A673 (cell line): ENCODE measurements at regions not wholly inside any gene's neighbourhood (a gene's known extent, or its start where the extent isn't known, plus 50 kb on each side); places are given as distances from the start of the nearest gene placed in this dataset.

Experiments used
- BruUV-seq: library from RNA; stranded (reverse); fragments of 400-500 nt; replicated peaks from 2 replicates; lab custom pipeline; 2021; lab: Mats Ljungman, UMichigan
- CTCF ChIA-PET: fragments of 300-600 bp; sonication (Branson Sonifier 250); formaldehyde crosslinking; loops from one replicate; lab custom pipeline; 2022; ENCODE audit warnings: antibody characterized with exemption; lab: Charles Lee
- POLR2A ChIA-PET: fragments of 300-600 bp; sonication (Branson Sonifier 250); formaldehyde crosslinking; loops from one replicate; lab custom pipeline; 2022; ENCODE audit warnings: antibody characterized with exemption; ENCODE audit not compliant: low non-redundant PET; lab: Charles Lee
- DNase-seq: peaks from one replicate; pipeline ENCODE4 v3.0.0-alpha.2; 2015; ENCODE audit warnings: low spot score
- H3K27ac ChIP-seq: fragments of 200-600 bp; sonication (generic); 2 replicates; pipeline ENCODE4 v1.5.1; 2016; ENCODE audit warnings: mixed run types, low read depth, mild to moderate bottlenecking, mixed read lengths, antibody characterized with exemption, low read length; ENCODE audit not compliant: poor library complexity, severe bottlenecking
- H3K27me3 ChIP-seq: fragments of 200-600 bp; sonication (generic); replicated peaks from 2 replicates; pipeline ENCODE4 v1.6.1; 2017; ENCODE audit warnings: mixed run types, low read depth, mild to moderate bottlenecking, mixed read lengths, antibody characterized with exemption, low read length; ENCODE audit not compliant: insufficient read depth, poor library complexity
- H3K36me3 ChIP-seq: fragments of 200-600 bp; sonication (generic); 2 replicates; pipeline ENCODE4 v1.6.1; 2016; ENCODE audit warnings: mixed run types, mild to moderate bottlenecking, mixed read lengths, antibody characterized with exemption, low read length; ENCODE audit not compliant: insufficient read depth, poor library complexity, severe bottlenecking
- H3K4me1 ChIP-seq: fragments of 200-600 bp; sonication (generic); 2 replicates; pipeline ENCODE4 v1.6.1; 2017; ENCODE audit warnings: mixed run types, mild to moderate bottlenecking, mixed read lengths, antibody characterized with exemption, low read length; ENCODE audit not compliant: insufficient read depth, poor library complexity, severe bottlenecking
- H3K4me3 ChIP-seq: fragments of 200-600 bp; sonication (generic); 2 replicates; pipeline ENCODE4 v1.5.1; 2016; ENCODE audit warnings: low read depth, mixed run types, mild to moderate bottlenecking, mixed read lengths, low read length; ENCODE audit not compliant: poor library complexity, severe bottlenecking
- H3K9me3 ChIP-seq: fragments of 200-600 bp; sonication (generic); 2 replicates; pipeline ENCODE4 v1.6.1; 2016; ENCODE audit warnings: mixed run types, low read depth, mild to moderate bottlenecking, mixed read lengths, antibody characterized with exemption, low read length; ENCODE audit not compliant: poor library complexity, severe bottlenecking
- EZH2 ChIP-seq: fragments of 200-600 bp; sonication (generic); IDR thresholded peaks from 2 replicates; pipeline ENCODE4 v1.6.1; 2017; ENCODE audit warnings: borderline replicate concordance, low read depth, mild to moderate bottlenecking, mixed read lengths, antibody characterized with exemption, low read length; ENCODE audit not compliant: poor library complexity, severe bottlenecking
- intact Hi-C: fragments of 100-400 bp; cut with micrococcal nuclease; formaldehyde crosslinking; loops from one replicate; pipeline ENCODE4 v1.10.0; 2022; ENCODE audit not compliant: unreplicated experiment
- TF ChIP-seq, protein P1 (sequence below): fragments of 300-800, 200-600 bp; sonication (generic); conservative IDR thresholded peaks from 2 replicates; pipeline ENCODE4 v1.5.1; 2017; ENCODE audit warnings: low read depth, mild to moderate bottlenecking, antibody characterized with exemption, low read length, moderate library complexity, mixed read lengths

DNA sequence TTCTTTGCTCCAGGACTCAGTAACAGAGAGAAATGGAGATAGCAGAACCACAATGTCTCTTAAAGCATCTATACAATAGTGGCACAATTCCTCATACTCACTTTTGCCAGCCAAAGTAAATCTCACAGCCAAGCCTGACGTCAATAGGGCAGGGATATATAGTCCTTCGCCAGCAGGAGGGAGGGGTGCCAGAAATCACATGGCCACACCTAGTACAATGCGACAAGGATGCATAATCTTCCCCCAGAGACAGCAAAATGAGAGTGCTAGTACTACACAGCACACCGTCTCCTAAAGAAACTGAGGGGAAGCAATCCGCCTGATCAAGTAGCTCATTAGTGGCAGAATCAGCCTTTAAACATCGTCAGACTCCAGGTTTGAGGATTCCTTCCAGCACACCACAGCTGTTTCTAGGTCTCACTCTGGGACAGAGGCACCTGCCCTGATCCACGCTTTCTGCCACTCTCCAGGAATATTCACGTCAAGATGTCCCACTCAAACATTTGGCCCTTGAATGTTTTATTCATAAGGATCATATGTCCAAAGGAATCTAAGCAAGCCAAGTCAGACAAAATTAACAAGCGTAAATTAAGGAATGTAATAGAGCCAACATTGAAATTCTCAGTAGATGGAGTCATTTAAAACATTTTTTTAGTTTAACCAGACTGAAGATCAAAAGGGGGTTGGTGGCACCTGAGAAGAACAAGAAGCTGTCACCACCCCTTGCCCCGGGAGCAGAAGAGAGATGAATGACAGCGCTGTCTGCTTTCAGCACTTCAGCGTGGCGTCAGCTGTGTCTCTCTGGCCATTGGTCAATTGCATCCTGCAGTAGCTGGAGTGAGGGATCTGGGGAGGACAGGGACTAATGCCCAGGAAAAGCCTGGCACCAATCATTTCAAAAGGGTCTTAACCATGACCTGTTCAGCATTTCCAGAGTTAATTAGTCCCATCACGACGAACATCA is 63.5 kb upstream of the SERP2 start:
- intact Hi-C loops: no loop called here
- Histone ChIP-seq H3K27me3 (no peaks in the 10 kb centered on the region), H3K27ac (no peak overlapping the region), H3K36me3 (no peaks in the 10 kb centered on the region), H3K9me3 (no peaks in the 10 kb centered on the region), H3K4me1 (peaks cover 14% of the 10 kb centered on the region), H3K4me3 (no peak overlapping the region)
- ChIA-PET CTCF (no interaction called here), POLR2A (no interaction called here)
- BruUV-seq: no TSS peak
- TF ChIP-seq, protein P1, sequence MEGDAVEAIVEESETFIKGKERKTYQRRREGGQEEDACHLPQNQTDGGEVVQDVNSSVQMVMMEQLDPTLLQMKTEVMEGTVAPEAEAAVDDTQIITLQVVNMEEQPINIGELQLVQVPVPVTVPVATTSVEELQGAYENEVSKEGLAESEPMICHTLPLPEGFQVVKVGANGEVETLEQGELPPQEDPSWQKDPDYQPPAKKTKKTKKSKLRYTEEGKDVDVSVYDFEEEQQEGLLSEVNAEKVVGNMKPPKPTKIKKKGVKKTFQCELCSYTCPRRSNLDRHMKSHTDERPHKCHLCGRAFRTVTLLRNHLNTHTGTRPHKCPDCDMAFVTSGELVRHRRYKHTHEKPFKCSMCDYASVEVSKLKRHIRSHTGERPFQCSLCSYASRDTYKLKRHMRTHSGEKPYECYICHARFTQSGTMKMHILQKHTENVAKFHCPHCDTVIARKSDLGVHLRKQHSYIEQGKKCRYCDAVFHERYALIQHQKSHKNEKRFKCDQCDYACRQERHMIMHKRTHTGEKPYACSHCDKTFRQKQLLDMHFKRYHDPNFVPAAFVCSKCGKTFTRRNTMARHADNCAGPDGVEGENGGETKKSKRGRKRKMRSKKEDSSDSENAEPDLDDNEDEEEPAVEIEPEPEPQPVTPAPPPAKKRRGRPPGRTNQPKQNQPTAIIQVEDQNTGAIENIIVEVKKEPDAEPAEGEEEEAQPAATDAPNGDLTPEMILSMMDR: no peak
- no peak for TF ChIP-seq EZH2
- DNase-seq: no peak

DNA sequence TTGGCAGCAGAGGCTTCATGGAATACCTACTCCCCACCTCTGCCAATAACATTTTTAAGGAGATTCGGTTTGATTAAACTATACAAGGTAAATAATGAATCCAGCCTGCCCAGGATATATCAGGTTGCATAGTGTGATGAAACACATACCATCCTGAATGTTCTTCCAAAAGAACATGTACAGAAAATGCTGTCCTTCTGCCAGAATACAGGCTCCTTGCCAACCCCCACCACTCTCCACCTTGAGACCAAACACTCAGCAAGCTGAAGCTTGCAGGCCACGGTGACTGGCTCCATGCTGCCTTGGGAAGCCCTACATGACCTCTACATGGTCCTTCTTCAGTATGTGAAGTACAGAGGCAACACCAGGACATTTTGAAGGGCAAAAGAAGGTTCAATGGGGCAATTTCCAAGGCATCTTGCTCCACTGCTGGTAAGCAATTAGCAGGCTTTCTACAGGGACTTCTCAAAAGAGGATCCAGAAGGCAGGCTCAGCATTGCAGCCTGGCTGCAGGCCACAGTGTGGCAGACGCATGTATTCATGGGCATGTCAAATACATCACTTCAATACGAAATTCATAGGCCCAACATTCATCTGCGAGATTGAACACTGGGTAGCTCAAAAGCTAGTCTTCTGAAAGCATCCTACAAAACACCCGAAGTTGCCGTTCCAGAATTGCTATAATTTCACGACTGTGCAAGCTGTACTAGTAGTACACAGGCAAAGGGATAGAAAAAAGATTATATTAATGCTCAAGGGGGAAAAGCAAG is 62.4 kb upstream of the SERP2 start:
- Histone ChIP-seq H3K36me3 (no peaks in the 10 kb centered on the region), H3K27ac (no peak overlapping the region), H3K9me3 (no peaks in the 10 kb centered on the region), H3K4me3 (no peak overlapping the region), H3K4me1 (peaks cover 9% of the 10 kb centered on the region), H3K27me3 (no peaks in the 10 kb centered on the region)
- no peak for DNase-seq
- ChIA-PET POLR2A (no interaction called here), CTCF (no interaction called here)
- TF ChIP-seq, protein P1: no peak
- TF ChIP-seq EZH2: no peak
- intact Hi-C loops: no loop called here
- no TSS peak for BruUV-seq

DNA sequence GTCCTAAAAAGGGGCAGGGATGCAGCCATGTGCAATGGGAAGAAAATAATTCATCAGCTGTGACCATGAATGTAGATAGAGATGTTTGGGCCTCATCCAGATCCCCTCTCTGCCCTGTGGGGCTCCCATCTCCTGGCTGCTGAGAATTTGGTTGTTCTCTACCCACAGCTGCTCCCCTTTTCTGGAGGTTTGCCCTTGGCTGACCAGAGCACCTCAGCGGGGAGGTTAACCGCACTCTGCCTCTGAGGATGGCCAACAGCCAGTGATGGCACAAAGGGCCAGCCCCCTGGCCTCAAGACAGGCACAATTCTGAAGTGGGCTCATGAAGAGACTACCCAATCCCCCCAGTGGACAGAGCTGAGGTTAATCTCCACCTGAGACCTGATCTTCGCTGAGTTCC is 61.5 kb upstream of the SERP2 start:
- ChIA-PET POLR2A (no interaction called here), CTCF (no interaction called here)
- Histone ChIP-seq H3K36me3 (no peaks in the 10 kb centered on the region), H3K4me1 (no peaks in the 10 kb centered on the region), H3K4me3 (no peak overlapping the region), H3K27ac (no peak overlapping the region), H3K27me3 (no peaks in the 10 kb centered on the region), H3K9me3 (no peaks in the 10 kb centered on the region)
- DNase-seq: no peak
- TF ChIP-seq, protein P1: no peak
- intact Hi-C loops: no loop called here
- no TSS peak for BruUV-seq
